ENCODE measurements at regions not wholly inside any gene's neighbourhood (a gene's known extent, or its start where the extent isn't known, plus 50 kb on each side); places are given as distances from the start of the nearest gene placed in this dataset.

GRCh38 chr1:29868096-29868495 is 631.8 kb downstream of the PTPRU start:
- TF ChIP-seq STAT3 (IDR thresholded peaks at IDR 0.05; ENCODE audit: low read depth, low read length), result no peak
- no peak for TF ChIP-seq TAF1 (IDR thresholded peaks at IDR 0.05; ENCODE audit: borderline replicate concordance, low read depth, low read length)
- TF ChIP-seq, protein P1, sequence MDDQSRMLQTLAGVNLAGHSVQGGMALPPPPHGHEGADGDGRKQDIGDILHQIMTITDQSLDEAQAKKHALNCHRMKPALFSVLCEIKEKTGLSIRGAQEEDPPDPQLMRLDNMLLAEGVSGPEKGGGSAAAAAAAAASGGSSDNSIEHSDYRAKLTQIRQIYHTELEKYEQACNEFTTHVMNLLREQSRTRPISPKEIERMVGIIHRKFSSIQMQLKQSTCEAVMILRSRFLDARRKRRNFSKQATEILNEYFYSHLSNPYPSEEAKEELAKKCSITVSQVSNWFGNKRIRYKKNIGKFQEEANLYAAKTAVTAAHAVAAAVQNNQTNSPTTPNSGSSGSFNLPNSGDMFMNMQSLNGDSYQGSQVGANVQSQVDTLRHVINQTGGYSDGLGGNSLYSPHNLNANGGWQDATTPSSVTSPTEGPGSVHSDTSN (IDR thresholded peaks at IDR 0.05; ENCODE audit: insufficient replicate concordance, low read depth, low read length), result no peak
- no peak for TF ChIP-seq SUZ12 (IDR thresholded peaks at IDR 0.05; ENCODE audit: unreplicated experiment)
- no peak for TF ChIP-seq CTCF (IDR thresholded peaks at IDR 0.05 in 2 of 3, conservative IDR thresholded peaks at IDR 0.05 in 1 of 3; ENCODE audit: control insufficient read depth in 2 of 3, extremely low read depth in 1 of 3, insufficient read depth in 1 of 3, low read depth in 3 of 3, low read length in 3 of 3)
- TF ChIP-seq NFYA (IDR thresholded peaks at IDR 0.05; ENCODE audit: borderline replicate concordance, low read depth, low read length), result no peak
- TF ChIP-seq PRDM15 (CRISPR knock-in tag; IDR thresholded peaks at IDR 0.05), result no peak
- no peak for TF ChIP-seq EZH2 (IDR thresholded peaks at IDR 0.05; ENCODE audit: borderline replicate concordance, control insufficient read depth, low read depth, low read length)
- TF ChIP-seq POLR2A (IDR thresholded peaks at IDR 0.05; ENCODE audit: low read depth, low read length), result no peak
